GM12874 (cell line): ENCODE measurements at regions not wholly inside any gene's neighbourhood (a gene's known extent, or its start where the extent isn't known, plus 50 kb on each side); places are given as distances from the start of the nearest gene placed in this dataset.

ENCODE experiments used
- CTCF ChIP-seq: IDR thresholded peaks from 2 replicates; pipeline ENCODE4 v1.5.1; 2011; ENCODE audit warnings: low read depth, mild to moderate bottlenecking, control low read depth, low read length, moderate library complexity; ENCODE audit not compliant: insufficient read depth

GRCh38 chr14:42729681-42730080, 1123.0 kb downstream of the LRFN5 start:
- TF ChIP-seq CTCF = no peak

GRCh38 chr14:42719391-42719790, 1112.7 kb downstream of the LRFN5 start:
- TF ChIP-seq CTCF = no peak

- no peak for TF ChIP-seq CTCF
These were observed 1108.6 kb downstream of the LRFN5 start for GRCh38 chr14:42715316-42715715.

- no peak for TF ChIP-seq CTCF
These were observed 1103.4 kb downstream of the LRFN5 start for GRCh38 chr14:42710071-42710470.

- TF ChIP-seq CTCF = no peak
These were observed 1096.8 kb downstream of the LRFN5 start for GRCh38 chr14:42703501-42703900.

- no peak for TF ChIP-seq CTCF
These were observed 1080.7 kb downstream of the LRFN5 start for GRCh38 chr14:42687421-42687820.

- TF ChIP-seq CTCF = no peak
These were observed 1077.0 kb downstream of the LRFN5 start for GRCh38 chr14:42683707-42684106.

GRCh38 chr14:42676636-42677035, 1070.0 kb downstream of the LRFN5 start:
- no peak for TF ChIP-seq CTCF
